ENCODE measurements at regions not wholly inside any gene's neighbourhood (a gene's known extent, or its start where the extent isn't known, plus 50 kb on each side); places are given as distances from the start of the nearest gene placed in this dataset.

- TF ChIP-seq PRDM10 (tag by site-specific recombination; IDR thresholded peaks at IDR 0.05) (no peak), ZNF549 (tag by site-specific recombination; IDR thresholded peaks at IDR 0.05) (no peak), ZNF16 (tag by site-specific recombination; IDR thresholded peaks at IDR 0.05; ENCODE audit: low read depth) (no peak), WT1 (tag by site-specific recombination; IDR thresholded peaks at IDR 0.05) (no peak)
Measured at GRCh38 chr4:157961229-157961990, 211.4 kb downstream of the GASK1B start (continued).

- no peaks in the 10 kb centered on the region for H3K4me1 ChIP-seq (ENCODE audit: control insufficient read depth, insufficient read depth, low read length)
- POLR2A ChIA-PET: no interaction called here
- TF ChIP-seq, protein P1, sequence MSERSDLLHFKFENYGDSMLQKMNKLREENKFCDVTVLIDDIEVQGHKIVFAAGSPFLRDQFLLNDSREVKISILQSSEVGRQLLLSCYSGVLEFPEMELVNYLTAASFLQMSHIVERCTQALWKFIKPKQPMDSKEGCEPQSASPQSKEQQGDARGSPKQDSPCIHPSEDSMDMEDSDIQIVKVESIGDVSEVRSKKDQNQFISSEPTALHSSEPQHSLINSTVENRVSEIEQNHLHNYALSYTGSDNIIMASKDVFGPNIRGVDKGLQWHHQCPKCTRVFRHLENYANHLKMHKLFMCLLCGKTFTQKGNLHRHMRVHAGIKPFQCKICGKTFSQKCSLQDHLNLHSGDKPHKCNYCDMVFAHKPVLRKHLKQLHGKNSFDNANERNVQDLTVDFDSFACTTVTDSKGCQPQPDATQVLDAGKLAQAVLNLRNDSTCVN (tag by site-specific recombination; optimal IDR thresholded peaks at IDR 0.05): no peak
- TF ChIP-seq ZNF214 (tag by site-specific recombination; IDR thresholded peaks at IDR 0.05; ENCODE audit: borderline replicate concordance): no peak
- no peak for TF ChIP-seq ZNF24 (tag by site-specific recombination; IDR thresholded peaks at IDR 0.05)
- TF ChIP-seq RBAK (tag by site-specific recombination; IDR thresholded peaks at IDR 0.05): no peak
- no peak for TF ChIP-seq TRIM28 (IDR thresholded peaks at IDR 0.05; ENCODE audit: borderline replicate concordance, low read length)
- no peak for TF ChIP-seq ZFP3 (tag by site-specific recombination; IDR thresholded peaks at IDR 0.05; ENCODE audit: low read depth)
- TF ChIP-seq, protein P2, sequence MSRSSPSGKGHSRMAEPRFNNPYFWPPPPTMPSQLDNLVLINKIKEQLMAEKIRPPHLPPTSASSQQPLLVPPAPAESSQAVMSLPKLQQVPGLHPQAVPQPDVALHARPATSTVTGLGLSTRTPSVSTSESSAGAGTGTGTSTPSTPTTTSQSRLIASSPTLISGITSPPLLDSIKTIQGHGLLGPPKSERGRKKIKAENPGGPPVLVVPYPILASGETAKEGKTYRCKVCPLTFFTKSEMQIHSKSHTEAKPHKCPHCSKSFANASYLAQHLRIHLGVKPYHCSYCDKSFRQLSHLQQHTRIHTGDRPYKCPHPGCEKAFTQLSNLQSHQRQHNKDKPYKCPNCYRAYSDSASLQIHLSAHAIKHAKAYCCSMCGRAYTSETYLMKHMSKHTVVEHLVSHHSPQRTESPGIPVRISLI (tag by site-specific recombination; IDR thresholded peaks at IDR 0.05): no peak
- no peak for TF ChIP-seq SCRT1 (tag by site-specific recombination; IDR thresholded peaks at IDR 0.05; ENCODE audit: borderline replicate concordance)
- no peak for TF ChIP-seq ZNF112 (tag by site-specific recombination; IDR thresholded peaks at IDR 0.05)
- no peak for TF ChIP-seq KLF7 (tag by site-specific recombination; IDR thresholded peaks at IDR 0.05; ENCODE audit: borderline replicate concordance)
- TF ChIP-seq ZNF175 (tag by site-specific recombination; IDR thresholded peaks at IDR 0.05): no peak
- TF ChIP-seq, protein P3, sequence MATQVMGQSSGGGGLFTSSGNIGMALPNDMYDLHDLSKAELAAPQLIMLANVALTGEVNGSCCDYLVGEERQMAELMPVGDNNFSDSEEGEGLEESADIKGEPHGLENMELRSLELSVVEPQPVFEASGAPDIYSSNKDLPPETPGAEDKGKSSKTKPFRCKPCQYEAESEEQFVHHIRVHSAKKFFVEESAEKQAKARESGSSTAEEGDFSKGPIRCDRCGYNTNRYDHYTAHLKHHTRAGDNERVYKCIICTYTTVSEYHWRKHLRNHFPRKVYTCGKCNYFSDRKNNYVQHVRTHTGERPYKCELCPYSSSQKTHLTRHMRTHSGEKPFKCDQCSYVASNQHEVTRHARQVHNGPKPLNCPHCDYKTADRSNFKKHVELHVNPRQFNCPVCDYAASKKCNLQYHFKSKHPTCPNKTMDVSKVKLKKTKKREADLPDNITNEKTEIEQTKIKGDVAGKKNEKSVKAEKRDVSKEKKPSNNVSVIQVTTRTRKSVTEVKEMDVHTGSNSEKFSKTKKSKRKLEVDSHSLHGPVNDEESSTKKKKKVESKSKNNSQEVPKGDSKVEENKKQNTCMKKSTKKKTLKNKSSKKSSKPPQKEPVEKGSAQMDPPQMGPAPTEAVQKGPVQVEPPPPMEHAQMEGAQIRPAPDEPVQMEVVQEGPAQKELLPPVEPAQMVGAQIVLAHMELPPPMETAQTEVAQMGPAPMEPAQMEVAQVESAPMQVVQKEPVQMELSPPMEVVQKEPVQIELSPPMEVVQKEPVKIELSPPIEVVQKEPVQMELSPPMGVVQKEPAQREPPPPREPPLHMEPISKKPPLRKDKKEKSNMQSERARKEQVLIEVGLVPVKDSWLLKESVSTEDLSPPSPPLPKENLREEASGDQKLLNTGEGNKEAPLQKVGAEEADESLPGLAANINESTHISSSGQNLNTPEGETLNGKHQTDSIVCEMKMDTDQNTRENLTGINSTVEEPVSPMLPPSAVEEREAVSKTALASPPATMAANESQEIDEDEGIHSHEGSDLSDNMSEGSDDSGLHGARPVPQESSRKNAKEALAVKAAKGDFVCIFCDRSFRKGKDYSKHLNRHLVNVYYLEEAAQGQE (tag by site-specific recombination; IDR thresholded peaks at IDR 0.05): no peak
- no peak for TF ChIP-seq ZNF211 (tag by site-specific recombination; IDR thresholded peaks at IDR 0.05; ENCODE audit: low read depth)
- no peak for TF ChIP-seq ZNF510 (tag by site-specific recombination; IDR thresholded peaks at IDR 0.05; ENCODE audit: insufficient replicate concordance)
- no peak for TF ChIP-seq ZNF202 (tag by site-specific recombination; IDR thresholded peaks at IDR 0.05; ENCODE audit: borderline replicate concordance)
- TF ChIP-seq CTCF (tag by site-specific recombination; IDR thresholded peaks at IDR 0.05): no peak
- no peak for TF ChIP-seq ZNF843 (tag by site-specific recombination; IDR thresholded peaks at IDR 0.05)
- no peak for TF ChIP-seq ZNF555 (tag by site-specific recombination; conservative IDR thresholded peaks at IDR 0.05)
- TF ChIP-seq, protein P4, sequence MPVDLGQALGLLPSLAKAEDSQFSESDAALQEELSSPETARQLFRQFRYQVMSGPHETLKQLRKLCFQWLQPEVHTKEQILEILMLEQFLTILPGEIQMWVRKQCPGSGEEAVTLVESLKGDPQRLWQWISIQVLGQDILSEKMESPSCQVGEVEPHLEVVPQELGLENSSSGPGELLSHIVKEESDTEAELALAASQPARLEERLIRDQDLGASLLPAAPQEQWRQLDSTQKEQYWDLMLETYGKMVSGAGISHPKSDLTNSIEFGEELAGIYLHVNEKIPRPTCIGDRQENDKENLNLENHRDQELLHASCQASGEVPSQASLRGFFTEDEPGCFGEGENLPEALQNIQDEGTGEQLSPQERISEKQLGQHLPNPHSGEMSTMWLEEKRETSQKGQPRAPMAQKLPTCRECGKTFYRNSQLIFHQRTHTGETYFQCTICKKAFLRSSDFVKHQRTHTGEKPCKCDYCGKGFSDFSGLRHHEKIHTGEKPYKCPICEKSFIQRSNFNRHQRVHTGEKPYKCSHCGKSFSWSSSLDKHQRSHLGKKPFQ (tag by site-specific recombination; IDR thresholded peaks at IDR 0.05): no peak
- no peaks in the 10 kb centered on the region for H3K36me3 ChIP-seq (ENCODE audit: control insufficient read depth in 2 of 2, insufficient read depth in 1 of 2, low read length in 2 of 2)
- H3K27ac ChIP-seq (ENCODE audit: extremely low read depth, low read depth, low read length): no peak overlapping the region
- H3K4me3 ChIP-seq (ENCODE audit: low read depth, low read length): no peak overlapping the region
- CTCF ChIA-PET: no interaction called here
- no peaks in the 10 kb centered on the region for H3K9me3 ChIP-seq (ENCODE audit: control insufficient read depth, insufficient read depth, low read depth, low read length)
Measured at GRCh38 chr4:157957905-157958304, 214.9 kb downstream of the GASK1B start.
